Stimulated activated CD4-positive, alpha-beta T cell treated with anti-CD3 and anti-CD28 coated beads, Interleukin-4, amount 100 ng/mL, for 24 hours (primary cell): ENCODE measurements at regions not wholly inside any gene's neighbourhood (a gene's known extent, or its start where the extent isn't known, plus 50 kb on each side); places are given as distances from the start of the nearest gene placed in this dataset.
"Not testable (repeated sequence)": the region's sequence is repeated elsewhere in the genome, so short reads cannot be mapped to it uniquely, and the experiment has no call there.

Experiments used
- DNase-seq: peaks from one replicate; pipeline ENCODE4 v3.0.0-alpha.2; 2020

GRCh38 chr4:60938621-60939020, 261.5 kb upstream of the ADGRL3 start:
- DNase-seq = no peak

- DNase-seq = no peak
Measured at GRCh38 chr4:60944060-60944459, 256.1 kb upstream of the ADGRL3 start.

GRCh38 chr4:60945641-60946040, 254.5 kb upstream of the ADGRL3 start:
- no peak for DNase-seq

- no peak for DNase-seq
Measured at GRCh38 chr4:60948008-60948407, 252.1 kb upstream of the ADGRL3 start.

- DNase-seq = no peak
Measured at GRCh38 chr4:60952921-60953320, 247.2 kb upstream of the ADGRL3 start.

GRCh38 chr4:60953826-60954225, 246.3 kb upstream of the ADGRL3 start:
- no peak for DNase-seq

- DNase-seq = no peak
Measured at GRCh38 chr4:60962286-60962685, 237.8 kb upstream of the ADGRL3 start.

GRCh38 chr4:60981534-60981933, 218.6 kb upstream of the ADGRL3 start:
- no peak for DNase-seq

- DNase-seq = no peak
Measured at GRCh38 chr4:60989141-60989540, 211.0 kb upstream of the ADGRL3 start.

- DNase-seq = no peak
Measured at GRCh38 chr4:60992037-60992436, 208.1 kb upstream of the ADGRL3 start.

- no peak for DNase-seq
Measured at GRCh38 chr4:61003301-61003700, 196.8 kb upstream of the ADGRL3 start.

- DNase-seq = no peak
Measured at GRCh38 chr4:61004651-61005170, 195.4 kb upstream of the ADGRL3 start.

GRCh38 chr4:61011051-61011450, 189.1 kb upstream of the ADGRL3 start:
- DNase-seq = no peak

GRCh38 chr4:61011936-61012335, 188.2 kb upstream of the ADGRL3 start:
- not testable (repeated sequence) for DNase-seq

- DNase-seq = no peak
Measured at GRCh38 chr4:61024610-61025009, 175.5 kb upstream of the ADGRL3 start.

- no peak for DNase-seq
Measured at GRCh38 chr4:61027939-61028338, 172.2 kb upstream of the ADGRL3 start.

GRCh38 chr4:61036071-61036684, 163.9 kb upstream of the ADGRL3 start:
- DNase-seq = no peak

GRCh38 chr4:61041527-61041926, 158.6 kb upstream of the ADGRL3 start:
- DNase-seq = no peak

- DNase-seq = no peak
Measured at GRCh38 chr4:61044837-61045236, 155.3 kb upstream of the ADGRL3 start.

- DNase-seq = no peak
Measured at GRCh38 chr4:61049018-61049417, 151.1 kb upstream of the ADGRL3 start.

- no peak for DNase-seq
Measured at GRCh38 chr4:61067381-61067780, 132.7 kb upstream of the ADGRL3 start.

GRCh38 chr4:61068060-61068459, 132.1 kb upstream of the ADGRL3 start:
- no peak for DNase-seq

- DNase-seq = no peak
Measured at GRCh38 chr4:61068745-61069144, 131.4 kb upstream of the ADGRL3 start.

- no peak for DNase-seq
Measured at GRCh38 chr4:61070269-61070668, 129.9 kb upstream of the ADGRL3 start.

- DNase-seq = no peak
Measured at GRCh38 chr4:61079427-61079826, 120.7 kb upstream of the ADGRL3 start.
